K562 (cell line): ENCODE measurements at regions not wholly inside any gene's neighbourhood (a gene's known extent, or its start where the extent isn't known, plus 50 kb on each side); places are given as distances from the start of the nearest gene placed in this dataset.

Source experiments
- ATAC-seq: fragments of 200-7000 bp; cut with Tn5 transposase; 3 replicates; pipeline ENCODE4 v1.9.1; 2020; ENCODE audit warnings: moderate library complexity
- BruUV-seq: library from RNA; stranded (reverse); fragments of 400-500 nt; replicated peaks from 2 replicates; lab custom pipeline; 2021; lab: Mats Ljungman, UMichigan
- CTCF ChIA-PET: fragments of 300-600 bp; formaldehyde crosslinking; extraction: SDS; loops from one replicate; lab custom pipeline; 2021; ENCODE audit warnings: low intra/inter-chr PET ratio; lab: Yijun Ruan, JAX
- POLR2A ChIA-PET: fragments of 300-600, 350-650 bp; sonication (Branson Sonifier 250); formaldehyde crosslinking; extraction: SDS; loops from one replicate; lab custom pipeline; 2021; ENCODE audit warnings: antibody characterized with exemption, inconsistent platforms; lab: Yijun Ruan, JAX
- DNase-seq, 4 experiments: peaks; one replicate each; pipeline versions ENCODE4 v3.0.0 to v3.0.0-alpha.2; 2011 to 2018; ENCODE audit warnings: low spot score in 3 of 4, mixed read lengths in 3 of 4; ENCODE audit errors: extremely low read depth in 1 of 4
- FAIRE-seq: peaks from 2 replicates; lab custom pipeline; 2011; peaks lifted over from hg19 to GRCh38; lab: Jason Lieb, UNC
- H2AFZ ChIP-seq: 2 replicates; pipeline ENCODE4 v1.6.0; 2011; ENCODE audit warnings: low read depth, low read length, control low read depth, inconsistent platforms
- H3K27ac ChIP-seq: fragments of 200-600 bp; 3 replicates; pipeline ENCODE4 v1.8.0; 2011; ENCODE audit warnings: low read depth, mild to moderate bottlenecking, control low read depth, inconsistent platforms, low read length, moderate library complexity, mixed read lengths; ENCODE audit errors: extremely low read depth
- H3K27me3 ChIP-seq, 2 experiments: fragments of 300-600 bp in 1 of 2; 2 replicates in 1 of 2; 3 replicates in 1 of 2; pipeline versions ENCODE4 v1.6.0 to v1.8.0; 2011; ENCODE audit warnings: inconsistent platforms in 2 of 2, low read length in 2 of 2, mild to moderate bottlenecking in 1 of 2, mixed read lengths in 1 of 2, moderate library complexity in 1 of 2; ENCODE audit not compliant: control insufficient read depth in 2 of 2, insufficient read depth in 2 of 2
- H3K36me3 ChIP-seq: fragments of 300-600 bp; 3 replicates; pipeline ENCODE4 v1.8.0; 2011; ENCODE audit warnings: mild to moderate bottlenecking, low read length, inconsistent platforms; ENCODE audit not compliant: control insufficient read depth, insufficient read depth
- H3K4me1 ChIP-seq, 2 experiments: fragments of 200-600 bp in 1 of 2; replicated peaks in 1 of 2; 2 replicates in 1 of 2; 3 replicates in 1 of 2; pipeline versions ENCODE4 v1.5.1 to v1.8.0; 2011; ENCODE audit warnings: inconsistent platforms in 2 of 2, low read length in 2 of 2, mild to moderate bottlenecking in 1 of 2, mixed read lengths in 1 of 2, moderate library complexity in 1 of 2; ENCODE audit not compliant: control insufficient read depth in 2 of 2, insufficient read depth in 2 of 2
- H3K4me2 ChIP-seq: 2 replicates; pipeline ENCODE4 v1.6.1; 2011; ENCODE audit warnings: low read length, control low read depth, inconsistent platforms, mixed read lengths; ENCODE audit not compliant: insufficient read depth
- H3K4me3 ChIP-seq: fragments of 200-600 bp; sonication (generic), shearing (Covaris generic); 2 replicates; pipeline ENCODE4 v1.5.1; 2016; ENCODE audit warnings: control low read depth, inconsistent platforms
- H3K79me2 ChIP-seq: fragments of 200-600 bp; 3 replicates; pipeline ENCODE4 v1.8.0; 2011; ENCODE audit warnings: low read length, inconsistent platforms; ENCODE audit not compliant: control insufficient read depth, insufficient read depth
- H3K9ac ChIP-seq, 2 experiments: 2 replicates each; pipeline versions ENCODE4 v1.6.0 to v1.6.1; 2011; ENCODE audit warnings: low read depth in 2 of 2, low read length in 2 of 2, control low read depth in 1 of 2, inconsistent platforms in 1 of 2, mild to moderate bottlenecking in 1 of 2, mixed read lengths in 1 of 2; ENCODE audit not compliant: insufficient read depth in 1 of 2
- H3K9me1 ChIP-seq: one replicate; pipeline ENCODE4 v1.6.0; 2011; ENCODE audit warnings: inconsistent platforms, mild to moderate bottlenecking, low read length, moderate library complexity; ENCODE audit not compliant: control insufficient read depth, insufficient read depth
- H3K9me3 ChIP-seq: replicated peaks from 2 replicates; pipeline ENCODE4 v1.5.1; 2011; ENCODE audit warnings: low read depth, low read length, inconsistent platforms; ENCODE audit not compliant: control insufficient read depth, insufficient read depth
- H4K20me1 ChIP-seq: replicated peaks from 2 replicates; pipeline ENCODE4 v1.6.1; 2011; ENCODE audit warnings: low read length, inconsistent platforms, mixed read lengths; ENCODE audit not compliant: control insufficient read depth, insufficient read depth
- CBFB ChIP-seq: sonication (generic); formaldehyde crosslinking; IDR thresholded peaks from 2 replicates; pipeline ENCODE4 v1.4.0; 2020; ENCODE audit warnings: mild to moderate bottlenecking, missing genetic modification reagents
- EWSR1 ChIP-seq: fragments of 450-650 bp; IDR thresholded peaks from 2 replicates; pipeline ENCODE4 v1.6.1; 2018; ENCODE audit warnings: borderline replicate concordance, mild to moderate bottlenecking, low read depth, moderate library complexity; ENCODE audit not compliant: partially characterized antibody
- HDAC1 ChIP-seq, 2 experiments: fragments of 450-650 bp; IDR thresholded peaks; 2 replicates each; pipeline ENCODE4 v1.6.1; 2016 to 2017; ENCODE audit warnings: inconsistent platforms in 1 of 2, mild to moderate bottlenecking in 1 of 2, moderate library complexity in 1 of 2
- HDAC2 ChIP-seq: fragments of 450-650 bp; IDR thresholded peaks from 2 replicates; pipeline ENCODE4 v1.6.1; 2016; ENCODE audit warnings: mild to moderate bottlenecking
- HIVEP1 ChIP-seq: fragments of 250-450 bp; sonication (Bioruptor Pico); IDR thresholded peaks from 2 replicates; pipeline ENCODE4 v1.4.0; 2020; ENCODE audit warnings: mild to moderate bottlenecking
- KDM4B ChIP-seq, 2 experiments: fragments of 450-650 bp in 1 of 2; sonication (generic) in 1 of 2; IDR thresholded peaks; 2 replicates each; pipeline ENCODE4 v1.6.1; 2016 to 2017; ENCODE audit warnings: borderline replicate concordance in 2 of 2, antibody characterized with exemption in 1 of 2, low read depth in 1 of 2, mild to moderate bottlenecking in 1 of 2
- MCM2 ChIP-seq: fragments of 450-650 bp; IDR thresholded peaks from 2 replicates; pipeline ENCODE4 v1.6.1; 2017; ENCODE audit warnings: low read depth, mild to moderate bottlenecking
- NCOR1 ChIP-seq: fragments of 450-650 bp; IDR thresholded peaks from 2 replicates; pipeline ENCODE4 v1.6.1; 2016; ENCODE audit warnings: mild to moderate bottlenecking, moderate library complexity
- PRMT5 ChIP-seq: sonication (generic); formaldehyde crosslinking; IDR thresholded peaks from 2 replicates; pipeline ENCODE4 v1.5.0; 2020; ENCODE audit warnings: missing genetic modification reagents
- PTBP1 ChIP-seq: fragments of 200-400 bp; formaldehyde crosslinking; IDR thresholded peaks from 2 replicates; pipeline ENCODE4 v1.6.1; 2017; ENCODE audit warnings: low read depth, low read length
- RAD21 ChIP-seq, 2 experiments: fragments of 250-450 bp in 1 of 2; fragments of 450-650 bp in 1 of 2; sonication (Bioruptor Pico) in 1 of 2; formaldehyde crosslinking in 1 of 2; IDR thresholded peaks in 1 of 2; conservative IDR thresholded peaks in 1 of 2; 2 replicates each; pipeline versions ENCODE4 v1.4.0 to v1.8.0; 2020 to 2022; ENCODE audit warnings: mild to moderate bottlenecking in 2 of 2, moderate library complexity in 1 of 2
- TAF1 ChIP-seq: IDR thresholded peaks from 2 replicates; pipeline ENCODE4 v1.6.1; 2011; ENCODE audit warnings: mild to moderate bottlenecking, low read length, moderate library complexity; ENCODE audit not compliant: insufficient read depth, control insufficient read depth, severe bottlenecking; ENCODE audit errors: extremely low read depth
- TCF7L2 ChIP-seq: fragments of 150-350 bp; IDR thresholded peaks from 2 replicates; pipeline ENCODE4 v1.6.1; 2016; ENCODE audit warnings: low read depth, mild to moderate bottlenecking, low read length, moderate library complexity
- TEAD4 ChIP-seq, 2 experiments: sonication (generic) in 1 of 2; formaldehyde crosslinking in 1 of 2; IDR thresholded peaks; 2 replicates each; pipeline versions ENCODE4 v1.6.1 to v1.8.0; 2012 to 2022; ENCODE audit warnings: borderline replicate concordance in 1 of 2, inconsistent platforms in 1 of 2, low read length in 1 of 2, mild to moderate bottlenecking in 1 of 2, missing genetic modification reagents in 1 of 2
- ZNF174 ChIP-seq: fragments of 250-450 bp; sonication (Bioruptor Pico); IDR thresholded peaks from 2 replicates; pipeline ENCODE4 v1.4.0; 2020; ENCODE audit warnings: mild to moderate bottlenecking
- ZNF384 ChIP-seq: IDR thresholded peaks from 2 replicates; pipeline ENCODE4 v1.6.1; 2012; ENCODE audit warnings: low read depth, low read length, improper control_type of control experiment
- WGBS: fragments of 100-300 bp; shearing (Covaris generic); methylation state at CpG from one replicate; pipeline ENCODE4 v1.1.6; 2016; ENCODE audit warnings: low coverage, mixed read lengths; ENCODE audit not compliant: insufficient coverage; ENCODE audit errors: missing lambda C conversion rate; 5-methylcytosine and 5-hydroxymethylcytosine counted together
- in situ Hi-C: fragments of 300-500 bp; cut with MboI; formaldehyde crosslinking; loops from 4 replicates; pipeline ENCODE4 v1.15.0; 2018; ENCODE audit warnings: inconsistent platforms, mixed read lengths
- intact Hi-C: fragments of 100-400 bp; cut with micrococcal nuclease; formaldehyde crosslinking; loops from 2 replicates; pipeline ENCODE4 v1.14.2; 2022
- TF ChIP-seq, protein P1 (sequence below), 2 experiments: fragments of 450-650 bp; conservative IDR thresholded peaks; 2 replicates each; pipeline ENCODE4 v1.6.1; 2017; ENCODE audit warnings: mild to moderate bottlenecking in 2 of 2, moderate library complexity in 2 of 2
- TF ChIP-seq, protein P2 (sequence below): fragments of 450-650 bp; formaldehyde crosslinking; IDR thresholded peaks from 2 replicates; pipeline ENCODE4 v1.4.0; 2020; ENCODE audit warnings: mild to moderate bottlenecking

DNA sequence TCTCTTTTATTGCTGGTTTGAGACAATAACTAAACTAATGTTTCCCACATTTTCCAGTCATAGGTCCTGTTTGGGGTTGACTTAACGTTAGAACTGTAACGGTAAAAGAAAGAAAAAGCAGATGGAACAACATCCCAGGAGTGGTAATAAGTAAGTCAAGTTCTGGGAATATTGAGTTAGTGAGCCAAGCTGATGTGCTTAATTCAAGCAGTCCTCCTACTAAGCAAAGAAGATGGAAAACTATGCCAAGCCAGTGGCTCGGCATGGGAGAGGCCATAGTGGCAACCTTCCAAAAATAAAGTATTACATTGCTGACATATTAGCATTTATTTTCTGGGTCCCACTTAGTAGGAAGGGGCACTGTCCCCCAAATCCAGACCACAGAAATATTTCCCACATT, 161.7 kb upstream of the CDH5 start:
- CTCF ChIA-PET: no interaction called here
- in situ Hi-C loops: no loop called here
- H4K20me1 ChIP-seq: no peaks in the 10 kb centered on the region

More for the DNA sequence above, 161.7 kb upstream of the CDH5 start:
- DNase-seq (no peak), ATAC-seq (no peak), FAIRE-seq (no peak)
- H3K9me3 ChIP-seq: no peaks in the 10 kb centered on the region
- POLR2A ChIA-PET: interaction anchor here (0.6 kb wide), 1 partner anchor 10 kb away, joined by 3 read pairs; no protein-coding TSS in a partner anchor
- no peaks in the 10 kb centered on the region for H3K79me2 ChIP-seq
- no peaks in the 10 kb centered on the region for H3K4me1 ChIP-seq
- no peaks in the 10 kb centered on the region for H3K9me1 ChIP-seq
- H3K4me3 ChIP-seq: no peak overlapping the region
- H3K27ac ChIP-seq: no peak overlapping the region
- no peak for TF ChIP-seq TCF7L2
- TF ChIP-seq, protein P1, sequence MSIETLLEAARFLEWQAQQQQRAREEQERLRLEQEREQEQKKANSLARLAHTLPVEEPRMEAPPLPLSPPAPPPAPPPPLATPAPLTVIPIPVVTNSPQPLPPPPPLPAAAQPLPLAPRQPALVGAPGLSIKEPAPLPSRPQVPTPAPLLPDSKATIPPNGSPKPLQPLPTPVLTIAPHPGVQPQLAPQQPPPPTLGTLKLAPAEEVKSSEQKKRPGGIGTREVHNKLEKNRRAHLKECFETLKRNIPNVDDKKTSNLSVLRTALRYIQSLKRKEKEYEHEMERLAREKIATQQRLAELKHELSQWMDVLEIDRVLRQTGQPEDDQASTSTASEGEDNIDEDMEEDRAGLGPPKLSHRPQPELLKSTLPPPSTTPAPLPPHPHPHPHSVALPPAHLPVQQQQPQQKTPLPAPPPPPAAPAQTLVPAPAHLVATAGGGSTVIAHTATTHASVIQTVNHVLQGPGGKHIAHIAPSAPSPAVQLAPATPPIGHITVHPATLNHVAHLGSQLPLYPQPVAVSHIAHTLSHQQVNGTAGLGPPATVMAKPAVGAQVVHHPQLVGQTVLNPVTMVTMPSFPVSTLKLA (conservative IDR thresholded peaks at IDR 0.05): no peak
- no peak for TF ChIP-seq ZNF174 (CRISPR knock-in tag)
- TF ChIP-seq EWSR1: no peak
- TF ChIP-seq HDAC2: no peak
- TF ChIP-seq MCM2: no peak
- no peak for TF ChIP-seq HIVEP1
- TF ChIP-seq KDM4B (IDR thresholded peaks at IDR 0.05; ENCODE audit: borderline replicate concordance in 2 of 2, low read depth in 1 of 2): no peak
- TF ChIP-seq NCOR1: no peak
- no peak for TF ChIP-seq RAD21 (CRISPR knock-in tag; conservative IDR thresholded peaks at IDR 0.05 in 1 of 2, IDR thresholded peaks at IDR 0.05 in 1 of 2)
- no peak for TF ChIP-seq TEAD4 (IDR thresholded peaks at IDR 0.05; ENCODE audit: low read length)
- no peak for TF ChIP-seq TEAD4 (CRISPR knock-in tag; IDR thresholded peaks at IDR 0.05; ENCODE audit: borderline replicate concordance)
- no peak for TF ChIP-seq ZNF384
- no peak for TF ChIP-seq PTBP1
- TF ChIP-seq TAF1: no peak
- TF ChIP-seq HDAC1 (IDR thresholded peaks at IDR 0.05): no peak
- TF ChIP-seq CBFB (CRISPR knock-in tag): no peak
- no peak for TF ChIP-seq PRMT5 (CRISPR knock-in tag)
- TF ChIP-seq, protein P2, sequence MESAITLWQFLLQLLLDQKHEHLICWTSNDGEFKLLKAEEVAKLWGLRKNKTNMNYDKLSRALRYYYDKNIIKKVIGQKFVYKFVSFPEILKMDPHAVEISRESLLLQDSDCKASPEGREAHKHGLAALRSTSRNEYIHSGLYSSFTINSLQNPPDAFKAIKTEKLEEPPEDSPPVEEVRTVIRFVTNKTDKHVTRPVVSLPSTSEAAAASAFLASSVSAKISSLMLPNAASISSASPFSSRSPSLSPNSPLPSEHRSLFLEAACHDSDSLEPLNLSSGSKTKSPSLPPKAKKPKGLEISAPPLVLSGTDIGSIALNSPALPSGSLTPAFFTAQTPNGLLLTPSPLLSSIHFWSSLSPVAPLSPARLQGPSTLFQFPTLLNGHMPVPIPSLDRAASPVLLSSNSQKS (CRISPR knock-in tag): no peak
- no peak overlapping the region for H3K4me2 ChIP-seq
- WGBS: 0% methylated on average over 3 of the region's 3 CpGs
- H3K9ac ChIP-seq: no peak overlapping the region
- no peak overlapping the region for H2AFZ ChIP-seq
- no TSS peak for BruUV-seq
- H3K36me3 ChIP-seq: no peaks in the 10 kb centered on the region
- intact Hi-C loops: no loop called here
- no peaks in the 10 kb centered on the region for H3K27me3 ChIP-seq
